ENCODE measurements at regions not wholly inside any gene's neighbourhood (a gene's known extent, or its start where the extent isn't known, plus 50 kb on each side); places are given as distances from the start of the nearest gene placed in this dataset.
"Not testable (repeated sequence)": the region's sequence is repeated elsewhere in the genome, so short reads cannot be mapped to it uniquely, and the experiment has no call there.

- DNase-seq (ENCODE audit: extremely low read depth, low read depth): not testable (repeated sequence)
Measured at GRCh38 chr9:65397763-65398719, 113.0 kb upstream of the FOXD4L5 start.

GRCh38 chr9:65397226-65397625 is 112.2 kb upstream of the FOXD4L5 start:
- DNase-seq (ENCODE audit: extremely low read depth, low read depth): not testable (repeated sequence)

GRCh38 chr9:65396601-65397000 is 111.6 kb upstream of the FOXD4L5 start:
- DNase-seq (ENCODE audit: extremely low read depth, low read depth): not testable (repeated sequence)

- DNase-seq (ENCODE audit: extremely low read depth, low read depth): not testable (repeated sequence)
Measured at GRCh38 chr9:65395789-65396188, 110.8 kb upstream of the FOXD4L5 start.

GRCh38 chr9:65395121-65395520 is 110.1 kb upstream of the FOXD4L5 start:
- DNase-seq (ENCODE audit: extremely low read depth, low read depth): not testable (repeated sequence)

GRCh38 chr9:65393111-65393810 is 108.3 kb upstream of the FOXD4L5 start:
- DNase-seq (ENCODE audit: extremely low read depth, low read depth): not testable (repeated sequence)

- DNase-seq (ENCODE audit: extremely low read depth, low read depth): not testable (repeated sequence)
Measured at GRCh38 chr9:65392611-65393010, 107.6 kb upstream of the FOXD4L5 start.

GRCh38 chr9:65389710-65390109 is 104.7 kb upstream of the FOXD4L5 start:
- DNase-seq (ENCODE audit: extremely low read depth, low read depth): not testable (repeated sequence)

GRCh38 chr9:65389216-65389615 is 104.2 kb upstream of the FOXD4L5 start:
- DNase-seq (ENCODE audit: extremely low read depth, low read depth): not testable (repeated sequence)

- DNase-seq (ENCODE audit: extremely low read depth, low read depth): peak; percentile 53
Measured at GRCh38 chr9:65386699-65387098, 101.7 kb upstream of the FOXD4L5 start.

GRCh38 chr9:65386191-65386590 is 101.2 kb upstream of the FOXD4L5 start:
- not testable (repeated sequence) for DNase-seq (ENCODE audit: extremely low read depth, low read depth)

GRCh38 chr9:65385655-65386024 is 100.6 kb upstream of the FOXD4L5 start:
- not testable (repeated sequence) for DNase-seq (ENCODE audit: extremely low read depth, low read depth)

- not testable (repeated sequence) for DNase-seq (ENCODE audit: extremely low read depth, low read depth)
Measured at GRCh38 chr9:65384759-65385654, 100.0 kb upstream of the FOXD4L5 start.

GRCh38 chr9:65384066-65384465 is 99.1 kb upstream of the FOXD4L5 start:
- not testable (repeated sequence) for DNase-seq (ENCODE audit: extremely low read depth, low read depth)

- DNase-seq (ENCODE audit: extremely low read depth, low read depth): not testable (repeated sequence)
Measured at GRCh38 chr9:65383646-65384045, 98.6 kb upstream of the FOXD4L5 start.

- not testable (repeated sequence) for DNase-seq (ENCODE audit: extremely low read depth, low read depth)
Measured at GRCh38 chr9:65382701-65383318, 97.8 kb upstream of the FOXD4L5 start.
